Smooth muscle cell (in vitro differentiated cells): ENCODE measurements at regions not wholly inside any gene's neighbourhood (a gene's known extent, or its start where the extent isn't known, plus 50 kb on each side); places are given as distances from the start of the nearest gene placed in this dataset.

Experiments used
- DNase-seq: peaks from one replicate; lab custom pipeline; 2025; ENCODE audit not compliant: unreplicated experiment; lab: John Stamatoyannopoulos, UW
- H2AFZ ChIP-seq: fragments of 200-600 bp; sonication (generic); 2 replicates; pipeline ENCODE4 v1.6.0; 2016; ENCODE audit warnings: antibody characterized with exemption, low read depth, mild to moderate bottlenecking
- H3F3A ChIP-seq: fragments of 200-600 bp; sonication (generic); 2 replicates; pipeline ENCODE4 v1.6.0; 2017; ENCODE audit warnings: antibody characterized with exemption, low read depth
- H3K27ac ChIP-seq: fragments of 200-600 bp; sonication (generic); 2 replicates; pipeline ENCODE4 v1.5.1; 2016; ENCODE audit warnings: low read depth, mild to moderate bottlenecking
- H3K27me3 ChIP-seq: fragments of 200-600 bp; sonication (generic); 2 replicates; pipeline ENCODE4 v1.6.1; 2016; ENCODE audit warnings: low read depth, mild to moderate bottlenecking
- H3K36me3 ChIP-seq: fragments of 200-600 bp; sonication (generic); 2 replicates; pipeline ENCODE4 v1.5.1; 2016; ENCODE audit warnings: low read depth
- H3K4me1 ChIP-seq: fragments of 200-600 bp; sonication (generic); 2 replicates; pipeline ENCODE4 v1.5.1; 2016; ENCODE audit warnings: low read depth
- H3K4me2 ChIP-seq: fragments of 200-600 bp; sonication (generic); 2 replicates; pipeline ENCODE4 v1.6.0; 2016; ENCODE audit warnings: mild to moderate bottlenecking
- H3K4me3 ChIP-seq: fragments of 200-600 bp; sonication (generic); 2 replicates; pipeline ENCODE4 v1.5.1; 2016; ENCODE audit warnings: mild to moderate bottlenecking
- H3K79me2 ChIP-seq: fragments of 200-600 bp; sonication (generic); 2 replicates; pipeline ENCODE4 v1.6.0; 2016; ENCODE audit warnings: low read depth, mild to moderate bottlenecking
- H3K9ac ChIP-seq: fragments of 200-600 bp; sonication (generic); 2 replicates; pipeline ENCODE4 v1.6.0; 2016; ENCODE audit warnings: low read depth
- H3K9me3 ChIP-seq: fragments of 200-600 bp; sonication (generic); replicated peaks from 2 replicates; pipeline ENCODE4 v1.5.1; 2016; ENCODE audit warnings: low read depth
- H4K20me1 ChIP-seq: fragments of 200-600 bp; sonication (generic); 2 replicates; pipeline ENCODE4 v1.6.0; 2016; ENCODE audit warnings: low read depth
- WGBS: methylation state at CpG from one replicate; pipeline ENCODE4 v1.1.7; 2016; ENCODE audit warnings: low lambda C conversion rate; 5-methylcytosine and 5-hydroxymethylcytosine counted together
- TF ChIP-seq, protein P1 (sequence below): fragments of 200-600 bp; sonication (generic); IDR thresholded peaks from 2 replicates; pipeline ENCODE4 v1.5.1; 2017; ENCODE audit warnings: borderline replicate concordance, mild to moderate bottlenecking, antibody characterized with exemption; ENCODE audit not compliant: insufficient read depth, poor library complexity, severe bottlenecking

DNA sequence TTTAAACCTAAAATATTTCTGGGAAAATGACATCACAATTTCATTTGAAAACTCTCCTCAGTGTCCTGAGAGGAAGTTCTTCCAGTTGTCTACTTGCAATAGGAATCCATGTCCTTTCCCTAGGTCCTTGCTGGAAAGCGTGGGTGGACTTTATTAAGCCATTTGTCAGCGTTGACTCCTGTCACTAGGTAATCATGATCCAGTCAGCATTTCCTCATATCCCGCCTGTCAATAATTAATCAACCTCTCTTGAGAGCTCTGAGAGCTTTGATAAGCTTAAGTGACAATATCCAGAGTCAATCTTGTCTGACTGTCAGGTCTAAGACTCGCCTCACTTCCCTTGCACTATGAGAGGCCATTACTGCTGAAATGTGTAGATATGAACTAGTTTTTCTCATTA, 107.2 kb upstream of the SLIT3 start:
- Histone ChIP-seq H3K9ac (no peak overlapping the region), H3K79me2 (no peaks in the 10 kb centered on the region), H3K4me1 (peaks cover 3% of the 10 kb centered on the region), H3K36me3 (no peaks in the 10 kb centered on the region), H3K27me3 (no peaks in the 10 kb centered on the region), H3F3A (no peaks in the 10 kb centered on the region), H3K27ac (no peak overlapping the region), H3K9me3 (no peaks in the 10 kb centered on the region), H2AFZ (no peak overlapping the region), H3K4me3 (no peak overlapping the region), H3K4me2 (no peak overlapping the region), H4K20me1 (no peaks in the 10 kb centered on the region)
- DNase-seq: no peak
- WGBS: 84% methylated on average over 4 of the region's 4 CpGs
- TF ChIP-seq, protein P1, sequence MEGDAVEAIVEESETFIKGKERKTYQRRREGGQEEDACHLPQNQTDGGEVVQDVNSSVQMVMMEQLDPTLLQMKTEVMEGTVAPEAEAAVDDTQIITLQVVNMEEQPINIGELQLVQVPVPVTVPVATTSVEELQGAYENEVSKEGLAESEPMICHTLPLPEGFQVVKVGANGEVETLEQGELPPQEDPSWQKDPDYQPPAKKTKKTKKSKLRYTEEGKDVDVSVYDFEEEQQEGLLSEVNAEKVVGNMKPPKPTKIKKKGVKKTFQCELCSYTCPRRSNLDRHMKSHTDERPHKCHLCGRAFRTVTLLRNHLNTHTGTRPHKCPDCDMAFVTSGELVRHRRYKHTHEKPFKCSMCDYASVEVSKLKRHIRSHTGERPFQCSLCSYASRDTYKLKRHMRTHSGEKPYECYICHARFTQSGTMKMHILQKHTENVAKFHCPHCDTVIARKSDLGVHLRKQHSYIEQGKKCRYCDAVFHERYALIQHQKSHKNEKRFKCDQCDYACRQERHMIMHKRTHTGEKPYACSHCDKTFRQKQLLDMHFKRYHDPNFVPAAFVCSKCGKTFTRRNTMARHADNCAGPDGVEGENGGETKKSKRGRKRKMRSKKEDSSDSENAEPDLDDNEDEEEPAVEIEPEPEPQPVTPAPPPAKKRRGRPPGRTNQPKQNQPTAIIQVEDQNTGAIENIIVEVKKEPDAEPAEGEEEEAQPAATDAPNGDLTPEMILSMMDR: no peak

DNA sequence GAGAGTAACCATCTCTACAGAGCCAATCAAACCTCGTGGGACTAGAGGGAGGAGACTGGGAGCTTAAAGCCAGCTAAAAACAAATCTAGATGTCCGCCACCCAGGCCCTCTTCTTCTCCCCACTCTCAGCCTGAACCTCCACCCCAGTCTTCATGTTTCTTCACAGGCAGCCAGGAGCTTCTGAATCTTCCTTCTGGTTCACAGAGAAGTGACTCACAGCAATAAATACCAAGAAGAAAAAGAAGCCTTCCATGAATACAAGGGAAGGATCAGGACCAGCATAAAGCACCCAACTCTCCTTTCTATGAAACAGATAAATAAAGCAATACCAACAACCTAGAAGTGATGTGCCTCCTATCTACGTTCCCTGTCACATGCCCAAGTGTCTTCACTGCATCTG, 103.3 kb upstream of the SLIT3 start:
- no peak for DNase-seq
- Histone ChIP-seq H3K27ac (no peak overlapping the region), H3K4me2 (no peak overlapping the region), H2AFZ (no peak overlapping the region), H3K4me3 (no peak overlapping the region), H3F3A (no peaks in the 10 kb centered on the region), H4K20me1 (no peaks in the 10 kb centered on the region), H3K79me2 (no peaks in the 10 kb centered on the region), H3K27me3 (no peaks in the 10 kb centered on the region), H3K36me3 (no peaks in the 10 kb centered on the region), H3K9ac (no peak overlapping the region), H3K9me3 (no peaks in the 10 kb centered on the region), H3K4me1 (no peaks in the 10 kb centered on the region)
- 80% methylated on average over 3 of the region's 3 CpGs for WGBS
- TF ChIP-seq, protein P1: no peak

DNA sequence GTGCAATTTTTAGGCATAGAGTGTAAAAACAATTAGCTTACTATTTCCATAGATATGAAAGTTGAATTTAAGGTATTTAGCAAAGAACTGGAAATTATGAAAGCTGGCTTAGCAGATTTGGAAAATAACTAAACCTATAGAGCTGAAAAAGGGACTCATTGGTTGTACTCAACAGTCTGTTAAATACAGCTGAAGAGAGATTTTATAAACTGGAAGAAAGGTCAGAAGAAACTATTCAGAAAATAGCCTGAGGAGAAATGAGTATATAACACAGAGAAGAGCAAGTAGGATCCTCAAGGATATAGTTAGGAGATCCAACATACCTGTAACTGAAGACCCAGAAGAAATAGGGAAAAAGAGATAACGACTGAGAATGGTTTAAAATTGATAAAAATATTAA, 97.6 kb upstream of the SLIT3 start:
- H3K27me3 ChIP-seq: no peaks in the 10 kb centered on the region
- peaks cover 5% of the 10 kb centered on the region for H3K9me3 ChIP-seq
- no peak overlapping the region for H3K4me3 ChIP-seq
- no peak for DNase-seq
- no peaks in the 10 kb centered on the region for H3K36me3 ChIP-seq
- no peaks in the 10 kb centered on the region for H3K4me1 ChIP-seq
- H3F3A ChIP-seq: no peaks in the 10 kb centered on the region
- no peaks in the 10 kb centered on the region for H3K79me2 ChIP-seq
- WGBS: 94% methylated on average over 1 of the region's 1 CpG
- TF ChIP-seq, protein P1: no peak
- no peak overlapping the region for H2AFZ ChIP-seq
- no peaks in the 10 kb centered on the region for H4K20me1 ChIP-seq
- H3K27ac ChIP-seq: no peak overlapping the region
- no peak overlapping the region for H3K4me2 ChIP-seq
- no peak overlapping the region for H3K9ac ChIP-seq

- Histone ChIP-seq H2AFZ (no peak overlapping the region), H3K4me2 (no peak overlapping the region)
- 52% methylated on average over 1 of the region's 1 CpG for WGBS
These were observed 94.2 kb upstream of the SLIT3 start for GRCh38 chr5:169395136-169395535.

More at GRCh38 chr5:169395136-169395535, 94.2 kb upstream of the SLIT3 start:
- Histone ChIP-seq H3K4me3 (no peak overlapping the region), H3K9me3 (peaks cover 5% of the 10 kb centered on the region), H3K4me1 (no peaks in the 10 kb centered on the region), H3K27me3 (no peaks in the 10 kb centered on the region), H3F3A (no peaks in the 10 kb centered on the region), H4K20me1 (no peaks in the 10 kb centered on the region), H3K36me3 (no peaks in the 10 kb centered on the region), H3K79me2 (no peaks in the 10 kb centered on the region), H3K27ac (no peak overlapping the region), H3K9ac (no peak overlapping the region)
- TF ChIP-seq, protein P1: no peak
- no peak for DNase-seq
